HG02840 (cell line): ENCODE measurements at regions not wholly inside any gene's neighbourhood (a gene's known extent, or its start where the extent isn't known, plus 50 kb on each side); places are given as distances from the start of the nearest gene placed in this dataset.

Source experiments
- ATAC-seq: cut with Tn5 transposase; IDR thresholded peaks from one replicate; pipeline ENCODE4 v1.9.1; 2021; ENCODE audit warnings: mild to moderate bottlenecking, moderate library complexity, moderate number of reproducible peaks; ENCODE audit not compliant: unreplicated experiment, low FRiP score

DNA sequence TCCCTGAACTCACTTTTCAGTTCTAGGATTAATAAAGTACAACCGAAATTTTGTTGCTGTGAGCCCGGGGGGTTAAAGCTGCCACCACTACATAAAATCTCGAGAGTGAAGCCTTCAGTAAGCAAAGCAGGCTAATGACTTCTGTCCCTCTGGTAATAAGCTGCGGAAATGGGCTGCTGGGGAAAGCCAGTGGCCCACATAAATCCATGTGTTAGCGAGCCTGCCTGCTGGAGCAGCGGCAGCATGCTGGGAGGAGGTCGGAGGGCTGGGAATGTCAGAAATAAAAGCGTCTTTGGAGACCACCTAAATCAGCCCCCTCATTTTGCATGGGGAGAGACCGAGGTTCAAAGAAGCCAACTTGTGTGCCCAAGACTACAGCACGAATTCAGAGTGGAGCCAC lies 371.7 kb downstream of the TNS1 start:
- ATAC-seq = no peak

DNA sequence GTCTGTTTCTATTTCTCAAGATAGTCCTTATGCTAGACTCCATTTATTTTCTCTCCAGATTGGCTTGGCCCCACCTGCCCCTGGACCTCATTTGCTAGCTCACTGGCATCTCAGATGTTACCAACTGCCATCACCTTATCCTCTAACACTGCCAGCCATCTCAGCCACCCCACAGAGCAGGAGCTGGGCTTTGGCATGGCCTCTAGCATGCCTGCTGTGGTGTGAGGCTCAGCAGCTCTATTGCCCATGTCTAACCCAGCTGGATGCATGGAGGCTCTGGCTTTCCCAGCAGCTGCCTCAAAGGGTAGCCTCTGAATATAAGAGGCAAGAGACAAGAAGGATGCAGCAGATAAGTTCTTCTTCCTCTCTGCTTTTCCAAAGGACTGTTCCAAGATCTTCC lies 373.4 kb downstream of the TNS1 start:
- ATAC-seq = no peak

DNA sequence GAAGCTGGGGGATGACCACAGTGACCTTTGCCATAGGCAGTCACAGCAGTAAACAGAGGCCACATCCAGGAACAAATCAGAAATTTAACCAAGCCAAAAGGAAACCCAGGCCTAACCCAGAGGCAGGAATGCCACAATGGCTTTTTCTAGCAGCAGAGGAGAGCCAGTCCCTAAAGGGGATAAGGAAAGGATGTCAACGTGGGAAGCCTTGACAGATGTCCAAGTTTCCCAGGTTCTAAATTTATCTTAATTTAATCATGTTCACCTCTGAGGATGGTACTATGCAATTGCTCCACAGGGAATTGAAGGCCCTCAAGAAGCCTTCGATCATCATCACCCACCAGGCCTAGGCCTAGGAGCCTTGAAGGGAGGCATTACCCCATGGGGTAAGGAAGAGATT lies 374.7 kb downstream of the TNS1 start:
- ATAC-seq = no peak

DNA sequence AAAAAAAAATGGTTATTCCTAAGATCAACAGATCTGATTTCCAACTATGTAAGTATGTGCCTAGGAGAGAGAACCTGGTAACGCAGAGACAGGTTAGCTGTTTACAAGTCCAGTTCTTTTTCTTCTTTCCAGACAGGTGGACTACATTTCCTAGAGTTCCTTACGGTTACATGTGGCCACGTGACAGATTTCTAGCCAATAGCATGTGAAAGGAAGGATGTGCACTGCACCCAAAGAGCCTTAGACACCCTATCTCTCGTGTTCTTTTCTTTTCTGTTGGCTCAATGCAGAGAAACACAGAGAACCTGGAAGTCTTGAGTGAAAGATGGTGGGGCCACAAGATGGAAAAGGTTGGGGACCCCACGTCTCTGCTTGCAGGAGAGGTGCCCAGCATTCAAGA lies 375.9 kb downstream of the TNS1 start:
- ATAC-seq = no peak

DNA sequence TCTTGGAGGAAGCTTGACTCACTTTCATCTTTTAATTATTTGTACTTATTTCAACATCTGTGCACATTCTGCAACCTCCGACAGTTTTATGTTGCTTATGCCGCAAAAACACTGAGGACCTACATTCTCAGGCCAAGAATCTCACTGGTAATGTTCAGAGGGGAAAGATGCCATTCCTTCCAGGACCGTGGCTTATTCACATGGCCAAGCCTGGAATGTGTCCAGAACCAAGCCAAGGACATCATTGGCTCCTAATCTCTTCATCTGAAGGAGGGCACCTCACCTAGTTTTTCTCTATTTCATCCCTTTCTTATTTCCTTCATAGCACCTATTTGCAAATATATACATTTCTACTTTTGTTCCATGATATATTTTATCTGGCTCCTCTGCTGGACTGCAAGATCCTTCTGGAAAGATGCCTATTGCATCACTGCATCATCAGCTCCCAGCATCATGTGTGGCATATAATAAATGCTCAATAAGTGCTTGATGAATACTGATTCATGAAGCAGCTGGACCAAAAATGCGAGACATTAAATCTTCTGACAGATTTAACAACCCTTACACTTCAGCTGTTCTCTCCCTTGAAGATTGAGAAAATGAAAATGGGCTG lies 377.1 kb downstream of the TNS1 start:
- ATAC-seq = no peak

DNA sequence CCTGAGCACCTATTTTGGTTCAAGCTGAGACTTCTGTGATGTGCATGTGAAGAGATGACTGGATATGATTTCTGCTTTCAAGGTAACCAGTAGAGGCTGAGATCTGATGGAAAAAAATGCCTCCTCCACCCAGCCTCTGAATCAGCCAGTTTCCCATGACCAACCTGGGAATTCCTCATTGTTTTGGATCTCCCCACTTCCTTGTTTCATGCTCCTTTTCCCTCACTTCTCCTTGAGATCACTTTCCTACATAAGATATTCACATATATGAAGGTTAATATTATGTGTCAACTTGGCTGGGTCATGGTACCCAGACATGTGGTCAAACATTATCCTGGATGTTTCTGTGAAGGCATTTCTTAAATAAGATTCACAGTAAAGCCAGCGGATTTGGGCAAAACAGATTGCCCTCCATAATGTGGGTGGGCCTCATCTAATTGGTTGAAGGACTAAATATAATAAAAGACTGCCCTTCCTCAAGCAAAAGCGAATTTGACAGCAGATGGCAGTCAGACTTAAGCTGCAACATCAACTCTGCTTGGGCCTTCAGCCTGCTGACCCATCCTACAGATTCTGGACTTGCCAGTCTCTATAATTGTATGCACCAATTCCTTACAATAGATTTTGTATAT lies 379.4 kb downstream of the TNS1 start:
- ATAC-seq = no peak

DNA sequence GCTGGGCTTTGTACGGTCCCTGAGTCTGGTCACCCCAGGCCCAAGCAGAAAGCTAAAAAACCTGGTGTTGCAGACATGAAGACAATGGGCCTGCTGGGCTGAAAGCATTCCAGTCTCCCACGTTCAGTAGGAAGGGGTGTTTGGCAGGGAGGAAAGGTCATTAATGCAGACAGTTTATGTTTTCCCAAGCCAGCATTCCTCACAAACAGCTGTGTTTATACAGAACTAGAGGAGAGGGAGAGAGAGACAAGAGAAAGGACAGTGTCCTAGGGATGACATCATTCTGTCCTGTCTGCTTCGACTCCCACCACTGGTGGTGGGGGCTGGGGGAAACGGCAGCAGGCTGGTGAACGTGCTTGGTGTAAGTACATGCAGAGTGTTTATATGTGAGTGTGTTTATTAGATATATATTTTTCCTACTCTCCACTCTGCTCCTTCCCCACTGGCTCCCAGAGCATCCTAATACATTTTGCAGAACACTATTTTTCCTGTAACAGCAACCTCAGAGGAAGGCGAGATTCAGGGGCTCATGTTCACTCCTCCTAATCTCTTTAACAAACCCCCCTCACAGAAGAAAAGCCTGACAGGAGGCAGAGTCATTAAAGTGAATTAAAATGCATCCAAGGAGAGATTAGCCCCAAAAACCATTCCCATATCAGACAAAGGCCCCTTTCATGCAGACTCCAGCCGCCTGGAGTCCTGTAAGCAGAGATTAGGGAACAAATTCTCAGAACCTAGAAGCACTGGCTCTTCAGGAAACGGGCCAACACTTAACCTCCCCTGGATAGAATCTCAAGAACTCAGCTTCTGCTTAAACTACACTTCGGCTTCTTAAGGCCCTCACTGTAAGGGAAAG lies 380.4 kb downstream of the TNS1 start:
- no peak for ATAC-seq

DNA sequence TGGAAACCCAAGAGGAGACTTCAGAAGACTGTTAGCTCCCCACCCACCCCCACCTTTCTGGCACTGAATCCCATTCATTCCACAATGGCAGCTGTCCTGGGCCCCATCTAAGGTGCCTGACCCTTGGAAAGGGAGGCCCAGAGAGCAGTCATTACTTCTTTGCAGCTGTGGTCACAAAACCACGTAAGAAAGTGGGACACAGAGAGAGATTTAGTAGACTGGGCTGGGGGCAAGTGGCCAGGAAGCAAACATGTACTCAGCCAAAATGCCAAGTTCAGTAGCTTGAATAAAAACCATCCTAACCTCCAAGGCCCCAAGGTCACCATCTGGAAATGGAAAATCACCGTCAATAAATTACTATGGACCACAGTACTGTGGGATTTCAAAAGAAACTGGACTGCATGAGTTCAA lies 381.4 kb downstream of the TNS1 start:
- no peak for ATAC-seq

DNA sequence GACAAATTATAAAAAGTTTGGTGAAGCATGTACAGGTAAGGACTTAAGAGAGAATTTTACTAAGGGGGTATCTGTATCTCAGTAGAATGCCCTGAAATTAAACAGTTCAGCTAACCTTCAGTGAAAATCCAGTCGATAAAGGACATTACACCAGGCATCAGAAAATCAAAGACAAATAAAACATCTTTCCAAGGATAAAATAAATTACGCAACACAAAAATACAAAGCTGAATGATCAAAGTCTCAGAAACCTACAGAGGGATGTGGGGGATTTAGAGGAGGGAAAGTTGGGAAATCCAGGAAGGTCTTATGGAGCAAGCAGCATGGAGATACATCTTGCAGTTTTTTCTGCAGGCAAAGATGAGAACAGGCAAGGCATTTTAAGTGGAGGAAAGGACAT lies 384.1 kb downstream of the TNS1 start:
- no peak for ATAC-seq

DNA sequence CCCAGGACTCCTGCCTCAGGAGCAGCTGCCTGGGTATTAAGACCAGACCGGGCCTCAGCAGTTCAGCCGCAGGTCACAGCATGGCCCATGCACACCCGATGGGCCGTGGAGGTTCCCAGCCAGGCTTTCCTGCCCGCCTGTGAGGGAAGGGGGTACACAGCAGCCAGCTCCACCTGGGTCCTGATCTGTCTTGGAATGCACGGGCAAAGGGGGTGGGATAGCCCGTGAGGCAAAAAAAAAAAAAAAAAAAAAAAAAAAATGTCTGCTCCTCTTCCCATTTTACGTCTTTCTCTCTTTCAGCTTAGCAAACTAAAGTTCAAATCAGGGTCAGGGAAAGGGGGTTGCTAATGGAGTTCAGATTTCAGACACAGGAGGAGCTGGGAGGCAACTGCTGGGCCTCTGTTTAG lies 385.2 kb downstream of the TNS1 start:
- no peak for ATAC-seq

DNA sequence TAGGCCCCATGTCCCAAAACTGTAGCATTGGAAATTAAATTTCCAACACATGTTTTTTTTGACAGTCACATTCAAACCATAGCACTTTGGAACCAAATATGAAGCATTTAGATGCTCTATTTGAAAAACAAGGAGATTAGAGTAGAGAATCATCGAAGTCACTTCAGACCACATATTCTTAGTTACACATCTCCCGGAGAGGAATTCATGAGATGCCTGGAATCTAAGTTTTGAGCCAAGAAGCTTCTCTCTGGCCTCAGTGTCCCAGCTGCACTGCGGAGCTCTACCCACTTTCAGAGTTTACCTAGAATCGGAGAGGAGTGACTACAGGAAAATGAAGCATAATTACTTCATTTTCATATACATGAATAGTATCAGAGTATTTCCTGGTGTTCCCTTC lies 385.9 kb downstream of the TNS1 start:
- no peak for ATAC-seq

DNA sequence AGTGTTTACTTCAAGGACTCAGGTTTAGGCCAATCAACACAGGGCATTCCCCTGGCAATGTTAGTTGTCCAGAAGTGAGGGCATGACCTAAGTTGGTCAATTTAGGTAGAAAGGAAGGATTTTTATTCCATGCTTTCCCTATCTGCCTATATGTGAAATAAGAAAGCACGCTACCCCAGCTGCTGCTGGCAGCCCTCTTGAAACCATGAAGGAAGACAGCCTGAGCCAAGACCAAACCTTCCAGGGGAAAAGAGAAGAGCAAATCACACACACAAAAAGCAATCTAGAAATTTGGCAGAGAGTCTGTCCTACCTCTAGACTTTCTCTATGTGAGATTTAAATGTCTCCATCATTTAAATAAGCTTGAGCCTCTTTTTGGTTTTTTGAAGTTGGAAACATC lies 387.6 kb downstream of the TNS1 start:
- ATAC-seq = no peak

DNA sequence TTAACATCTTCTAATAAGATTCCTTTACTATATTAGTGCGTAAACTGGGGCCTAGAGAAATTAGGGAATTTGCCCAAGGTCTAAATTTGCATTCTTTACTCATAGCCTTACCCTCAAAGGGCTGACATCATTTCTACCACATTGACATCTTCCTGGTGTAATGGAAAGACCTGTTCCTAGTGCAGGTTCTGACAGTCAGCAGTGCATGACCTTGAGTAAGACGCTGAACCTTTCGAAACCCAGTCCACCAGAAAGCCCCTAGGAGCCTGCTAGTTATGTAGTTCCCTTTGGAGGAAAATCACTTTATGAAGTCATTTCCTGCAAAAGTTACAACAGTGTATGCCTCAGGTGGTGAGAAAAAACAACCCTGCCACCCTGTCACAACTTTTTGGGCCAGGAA lies 388.3 kb downstream of the TNS1 start:
- ATAC-seq = no peak

DNA sequence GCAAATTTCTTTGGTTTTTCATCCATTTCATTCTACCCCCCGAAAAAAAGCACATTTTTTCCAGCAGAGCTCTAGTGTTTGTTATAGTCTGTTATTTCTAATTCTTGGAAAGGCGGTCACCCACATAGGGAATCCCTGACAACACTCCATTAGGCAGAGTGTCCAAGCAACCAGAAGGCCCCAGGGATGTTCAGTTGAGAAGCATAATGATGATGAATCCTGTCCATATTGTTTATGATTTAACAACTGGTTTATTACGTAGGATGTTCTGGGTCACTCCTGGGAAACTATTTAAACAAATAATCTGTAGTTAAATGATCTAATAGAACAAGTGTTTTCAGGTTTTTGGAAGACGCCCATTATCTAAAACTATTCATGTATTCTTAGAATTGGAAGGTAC lies 388.7 kb downstream of the TNS1 start:
- no peak for ATAC-seq

DNA sequence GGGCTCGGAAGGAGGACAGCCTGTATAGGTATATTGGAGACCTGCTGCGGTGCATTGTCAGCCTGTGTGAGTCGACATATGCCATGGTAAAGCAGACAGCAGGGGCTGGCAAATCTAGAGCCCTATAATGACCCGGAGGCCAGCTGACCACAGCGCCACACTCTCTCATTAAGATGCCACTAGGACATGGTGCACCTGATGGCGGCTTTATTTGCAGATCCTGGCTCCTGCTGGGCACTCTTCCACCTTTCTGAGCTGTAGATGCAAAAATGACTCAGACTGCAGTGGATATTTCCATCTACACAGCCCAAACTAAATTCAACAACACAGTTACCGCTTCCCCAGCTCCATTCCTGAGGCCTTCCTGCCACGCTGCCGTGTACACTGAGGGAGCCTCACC lies 389.9 kb downstream of the TNS1 start:
- no peak for ATAC-seq

DNA sequence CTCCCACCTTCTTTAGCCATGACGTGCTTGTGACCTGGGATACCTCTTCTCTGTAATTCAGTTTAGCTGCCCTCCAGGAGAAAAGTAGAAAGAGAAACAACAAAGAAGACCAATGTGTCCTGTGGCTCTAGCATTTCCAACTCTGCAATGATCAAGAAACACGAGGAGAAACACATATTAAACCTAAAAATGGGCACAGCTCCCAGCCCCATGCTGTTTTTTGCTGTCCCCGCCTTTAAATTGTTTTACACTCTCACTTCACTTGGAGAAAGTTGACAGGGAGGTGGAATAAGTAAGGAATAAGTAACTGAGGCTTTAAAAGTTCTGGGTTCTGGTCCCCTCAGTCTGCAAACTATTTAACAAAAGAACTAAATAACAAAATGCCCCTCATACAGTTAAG lies 390.6 kb downstream of the TNS1 start:
- ATAC-seq = no peak

DNA sequence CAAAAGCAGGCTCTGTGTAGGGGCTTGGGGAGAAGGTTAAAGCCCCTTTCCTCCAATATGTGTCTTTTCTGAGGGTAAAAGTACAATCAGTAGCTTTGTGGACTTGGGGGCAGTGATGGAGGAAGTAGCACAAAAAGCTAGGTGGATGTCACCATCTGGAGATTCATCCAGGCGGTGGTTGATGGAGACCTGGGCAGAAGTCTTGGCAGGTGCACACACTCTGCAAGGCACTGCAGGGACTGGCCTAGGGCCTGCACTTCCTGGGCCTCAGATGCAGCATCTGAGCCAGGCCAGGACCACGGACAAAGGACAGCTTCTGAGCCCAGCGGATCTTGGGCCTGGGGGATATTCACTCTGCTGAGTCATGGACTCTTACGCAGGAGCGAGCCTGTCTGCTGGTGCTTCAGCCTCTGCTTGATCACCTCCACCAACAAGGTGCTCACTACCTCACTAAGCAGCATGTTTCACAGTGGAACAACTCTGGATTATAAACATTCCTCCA lies 391.1 kb downstream of the TNS1 start:
- ATAC-seq = no peak

DNA sequence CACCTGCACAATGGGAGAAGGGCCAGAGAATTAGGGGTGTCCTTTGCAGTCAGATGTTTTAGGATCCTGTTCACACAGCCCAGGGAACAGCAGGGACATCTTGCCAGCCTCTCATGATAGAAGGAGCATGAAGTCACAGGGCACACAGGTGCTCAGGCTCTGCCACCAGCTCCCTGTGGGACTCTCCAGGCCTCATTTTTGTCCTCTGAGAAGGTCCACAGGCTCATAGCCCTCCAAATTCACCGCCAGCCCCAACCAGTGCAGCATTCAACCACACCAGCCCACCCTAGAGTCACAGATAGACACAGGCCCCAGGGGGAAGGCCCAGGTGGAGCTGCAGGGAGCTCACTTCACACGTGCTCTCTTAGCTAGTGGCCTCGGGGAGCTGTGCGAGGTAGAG lies 391.7 kb downstream of the TNS1 start:
- ATAC-seq = no peak

DNA sequence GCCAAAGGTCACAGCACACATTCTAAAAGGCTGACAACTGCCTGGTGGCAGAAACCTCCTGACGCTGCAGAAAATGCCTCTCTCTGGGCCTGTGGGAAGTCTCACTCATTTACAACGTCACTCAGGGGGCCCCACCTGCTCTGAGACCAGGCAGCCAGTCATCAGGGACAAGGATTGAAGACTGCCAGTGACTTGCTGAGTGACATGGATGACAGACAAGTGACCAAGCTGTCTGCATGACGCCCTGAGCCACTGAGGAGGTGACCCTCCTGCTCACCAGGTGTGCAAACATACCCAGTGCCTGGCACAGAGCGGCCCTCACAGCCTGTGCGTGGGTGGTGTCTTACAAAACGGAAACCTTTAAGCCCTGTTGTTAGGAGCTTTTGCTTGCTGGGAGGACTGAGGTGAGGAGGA lies 392.4 kb downstream of the TNS1 start:
- no peak for ATAC-seq

DNA sequence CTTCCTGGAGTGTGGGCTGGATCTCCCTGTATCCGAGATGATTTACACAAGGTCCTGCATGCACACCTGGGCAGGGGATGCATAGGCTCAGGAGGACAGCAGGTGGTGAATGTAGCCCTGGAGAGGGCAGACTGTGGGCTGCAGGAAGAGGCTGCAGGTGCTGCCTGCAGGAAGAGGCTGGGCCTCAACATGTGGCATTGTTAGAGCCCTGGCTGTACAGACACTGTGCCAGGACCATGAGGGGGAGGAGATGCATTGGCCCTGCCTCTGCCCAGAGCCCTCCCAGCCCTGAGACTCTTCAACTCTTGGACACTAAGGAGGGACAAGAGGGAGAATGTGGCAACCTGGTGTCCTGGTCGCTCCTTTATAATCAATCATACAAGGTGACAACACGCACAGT lies 392.8 kb downstream of the TNS1 start:
- ATAC-seq = no peak

DNA sequence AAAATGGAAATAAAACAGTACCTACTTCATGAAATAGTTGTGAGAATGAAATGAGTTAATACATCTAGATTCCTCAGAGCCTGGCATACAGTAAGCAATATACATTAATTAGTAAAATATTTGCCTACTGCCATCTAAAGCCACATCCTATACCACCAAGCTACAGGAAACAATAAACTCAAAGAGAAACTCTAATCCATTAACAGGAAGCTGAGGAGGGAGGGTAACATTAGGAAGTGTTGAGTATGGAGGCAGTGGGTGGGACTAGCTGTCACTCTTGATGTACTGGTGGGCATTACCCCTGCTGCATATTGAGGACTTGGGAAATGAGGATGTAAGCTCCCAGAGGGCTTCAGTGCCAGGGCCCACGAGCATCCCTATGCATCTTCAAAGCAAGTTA lies 396.5 kb downstream of the TNS1 start:
- no peak for ATAC-seq
